K562 (cell line): ENCODE measurements at regions not wholly inside any gene's neighbourhood (a gene's known extent, or its start where the extent isn't known, plus 50 kb on each side); places are given as distances from the start of the nearest gene placed in this dataset.

ENCODE experiments used
- EP300 ChIP-seq: IDR thresholded peaks from 2 replicates; pipeline ENCODE4 v1.6.1; 2012; ENCODE audit warnings: low read length, improper control_type of control experiment
- HDAC6 ChIP-seq: IDR thresholded peaks from 2 replicates; pipeline ENCODE4 v1.6.1; 2012; ENCODE audit warnings: low read depth, mild to moderate bottlenecking, control low read depth, inconsistent platforms, low read length, moderate library complexity
- MTA2 ChIP-seq: fragments of 450-650 bp; IDR thresholded peaks from 2 replicates; pipeline ENCODE4 v1.6.1; 2016; ENCODE audit warnings: low read depth
- MXI1 ChIP-seq: IDR thresholded peaks from 2 replicates; pipeline ENCODE4 v1.6.1; 2011; ENCODE audit warnings: low read depth, mild to moderate bottlenecking, improper control_type of control experiment, low read length
- PHF20 ChIP-seq: fragments of 450-650 bp; IDR thresholded peaks from 2 replicates; pipeline ENCODE4 v1.6.1; 2018; ENCODE audit not compliant: partially characterized antibody
- TAF1 ChIP-seq: IDR thresholded peaks from 2 replicates; pipeline ENCODE4 v1.6.1; 2011; ENCODE audit warnings: mild to moderate bottlenecking, low read length, moderate library complexity; ENCODE audit not compliant: insufficient read depth, control insufficient read depth, severe bottlenecking; ENCODE audit errors: extremely low read depth
- TEAD4 ChIP-seq, 2 experiments: sonication (generic) in 1 of 2; formaldehyde crosslinking in 1 of 2; IDR thresholded peaks; 2 replicates each; pipeline versions ENCODE4 v1.6.1 to v1.8.0; 2012 to 2022; ENCODE audit warnings: borderline replicate concordance in 1 of 2, inconsistent platforms in 1 of 2, low read length in 1 of 2, mild to moderate bottlenecking in 1 of 2, missing genetic modification reagents in 1 of 2
- TGIF2 ChIP-seq: sonication (generic); formaldehyde crosslinking; IDR thresholded peaks from 2 replicates; pipeline ENCODE4 v1.8.1; 2022; ENCODE audit warnings: mild to moderate bottlenecking, missing genetic modification reagents, moderate library complexity
- TRIM24 ChIP-seq, 2 experiments: fragments of 450-650 bp; IDR thresholded peaks; 2 replicates each; pipeline ENCODE4 v1.6.1; 2016
- USF2 ChIP-seq: sonication (generic); formaldehyde crosslinking; IDR thresholded peaks from 2 replicates; pipeline ENCODE4 v1.5.0; 2020; ENCODE audit warnings: missing genetic modification reagents
- ZNF592 ChIP-seq: fragments of 450-650 bp; IDR thresholded peaks from 2 replicates; pipeline ENCODE4 v1.6.1; 2017; ENCODE audit warnings: antibody characterized with exemption, mild to moderate bottlenecking

GRCh38 chr12:40511341-40511740 is 180.9 kb upstream of the CNTN1 start:
- TF ChIP-seq TAF1 (no peak), TRIM24 (IDR thresholded peaks at IDR 0.05) (no peak), HDAC6 (no peak), MXI1 (no peak), USF2 (CRISPR knock-in tag) (no peak), EP300 (no peak), TGIF2 (CRISPR knock-in tag) (no peak), TEAD4 (IDR thresholded peaks at IDR 0.05; ENCODE audit: low read length) (no peak), TEAD4 (CRISPR knock-in tag; IDR thresholded peaks at IDR 0.05; ENCODE audit: borderline replicate concordance) (no peak), MTA2 (no peak), PHF20 (no peak), ZNF592 (no peak)
